ENCODE measurements at regions not wholly inside any gene's neighbourhood (a gene's known extent, or its start where the extent isn't known, plus 50 kb on each side); places are given as distances from the start of the nearest gene placed in this dataset.

- DNase-seq (ENCODE audit: low read depth) = no peak
- no peak overlapping the region for H3K4me3 ChIP-seq (ENCODE audit: low read depth, low read length)
- TF ChIP-seq, protein P1, sequence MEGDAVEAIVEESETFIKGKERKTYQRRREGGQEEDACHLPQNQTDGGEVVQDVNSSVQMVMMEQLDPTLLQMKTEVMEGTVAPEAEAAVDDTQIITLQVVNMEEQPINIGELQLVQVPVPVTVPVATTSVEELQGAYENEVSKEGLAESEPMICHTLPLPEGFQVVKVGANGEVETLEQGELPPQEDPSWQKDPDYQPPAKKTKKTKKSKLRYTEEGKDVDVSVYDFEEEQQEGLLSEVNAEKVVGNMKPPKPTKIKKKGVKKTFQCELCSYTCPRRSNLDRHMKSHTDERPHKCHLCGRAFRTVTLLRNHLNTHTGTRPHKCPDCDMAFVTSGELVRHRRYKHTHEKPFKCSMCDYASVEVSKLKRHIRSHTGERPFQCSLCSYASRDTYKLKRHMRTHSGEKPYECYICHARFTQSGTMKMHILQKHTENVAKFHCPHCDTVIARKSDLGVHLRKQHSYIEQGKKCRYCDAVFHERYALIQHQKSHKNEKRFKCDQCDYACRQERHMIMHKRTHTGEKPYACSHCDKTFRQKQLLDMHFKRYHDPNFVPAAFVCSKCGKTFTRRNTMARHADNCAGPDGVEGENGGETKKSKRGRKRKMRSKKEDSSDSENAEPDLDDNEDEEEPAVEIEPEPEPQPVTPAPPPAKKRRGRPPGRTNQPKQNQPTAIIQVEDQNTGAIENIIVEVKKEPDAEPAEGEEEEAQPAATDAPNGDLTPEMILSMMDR (IDR thresholded peaks at IDR 0.05; ENCODE audit: low read depth, low read length, missing control alignments) = no peak
These were observed 270.9 kb downstream of the CYLC2 start for GRCh38 chr9:103266064-103266463.

DNA sequence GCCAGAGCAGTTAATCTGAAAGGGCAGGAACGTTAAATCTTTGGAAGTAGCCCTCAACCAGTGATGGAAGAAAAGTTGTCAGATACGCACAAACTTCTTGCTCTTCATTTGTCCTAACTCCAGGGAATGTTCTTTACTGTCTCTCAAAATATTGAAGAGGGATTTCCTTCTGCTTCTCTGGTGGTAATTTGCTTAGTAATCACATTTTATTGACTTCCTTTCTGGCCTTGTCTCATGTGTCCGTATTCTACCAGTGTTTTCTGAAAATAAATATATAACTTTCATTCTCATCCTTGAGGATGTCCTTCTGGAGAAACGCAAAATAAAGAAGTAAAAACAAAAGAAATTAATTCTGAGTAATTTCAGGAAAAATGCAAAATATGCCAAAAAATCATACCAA lies 282.1 kb downstream of the CYLC2 start:
- H3K4me3 ChIP-seq (ENCODE audit: low read depth, low read length) = no peak overlapping the region
- no peak for DNase-seq (ENCODE audit: low read depth)
- TF ChIP-seq, protein P1 (IDR thresholded peaks at IDR 0.05; ENCODE audit: low read depth, low read length, missing control alignments) = no peak

DNA sequence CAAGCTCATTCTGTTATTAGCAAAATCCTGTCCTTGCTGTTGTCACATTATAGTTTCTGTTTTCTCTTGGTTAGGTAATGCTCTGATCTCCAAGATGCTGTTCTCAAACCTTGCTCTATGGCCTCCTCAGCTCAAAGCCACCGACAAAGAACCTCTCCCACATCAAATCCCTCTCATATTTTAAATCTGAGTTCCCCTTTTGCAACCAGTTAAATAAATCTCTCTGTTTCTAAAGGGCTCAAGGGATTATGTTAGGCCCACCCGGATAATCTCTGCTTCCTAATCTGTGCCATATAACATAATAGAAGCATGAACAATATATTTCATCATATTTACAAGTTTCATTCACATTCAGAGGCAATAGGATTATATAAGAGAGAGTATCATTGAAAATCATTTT lies 286.0 kb downstream of the CYLC2 start:
- no peak overlapping the region for H3K4me3 ChIP-seq (ENCODE audit: low read depth, low read length)
- DNase-seq (ENCODE audit: low read depth) = no peak
- TF ChIP-seq, protein P1 (IDR thresholded peaks at IDR 0.05; ENCODE audit: low read depth, low read length, missing control alignments) = no peak

GRCh38 chr9:103287361-103287760 lies 292.2 kb downstream of the CYLC2 start:
- no peak for DNase-seq (ENCODE audit: low read depth)
- TF ChIP-seq, protein P1 (IDR thresholded peaks at IDR 0.05; ENCODE audit: low read depth, low read length, missing control alignments) = no peak
- no peak overlapping the region for H3K4me3 ChIP-seq (ENCODE audit: low read depth, low read length)

GRCh38 chr9:103296189-103296588 lies 301.1 kb downstream of the CYLC2 start:
- DNase-seq (ENCODE audit: low read depth) = no peak
- no peak overlapping the region for H3K4me3 ChIP-seq (ENCODE audit: low read depth, low read length)
- TF ChIP-seq, protein P1 (IDR thresholded peaks at IDR 0.05; ENCODE audit: low read depth, low read length, missing control alignments) = no peak

- TF ChIP-seq, protein P1 (IDR thresholded peaks at IDR 0.05; ENCODE audit: low read depth, low read length, missing control alignments) = no peak
- H3K4me3 ChIP-seq (ENCODE audit: low read depth, low read length) = no peak overlapping the region
- no peak for DNase-seq (ENCODE audit: low read depth)
These were observed 305.9 kb downstream of the CYLC2 start for GRCh38 chr9:103301051-103301450.

DNA sequence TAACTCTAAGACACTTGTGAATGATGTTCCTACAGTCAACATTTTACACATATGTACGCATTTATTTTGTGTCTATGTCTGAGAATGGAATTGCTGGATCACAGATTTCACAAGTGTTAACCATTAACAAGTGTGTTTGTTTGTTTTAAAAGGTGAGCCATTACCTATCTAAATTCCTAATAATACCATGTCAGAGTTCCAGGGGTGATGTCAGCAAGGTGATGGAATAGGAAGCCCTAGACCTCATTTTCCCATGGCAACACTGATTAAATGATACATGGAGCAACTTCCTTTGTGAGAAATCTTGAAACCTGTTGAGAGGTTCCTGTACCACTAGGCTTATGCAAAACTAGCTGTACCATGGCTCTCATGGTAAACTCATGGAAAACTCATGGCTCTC lies 309.7 kb downstream of the CYLC2 start:
- TF ChIP-seq, protein P1 (IDR thresholded peaks at IDR 0.05; ENCODE audit: low read depth, low read length, missing control alignments) = no peak
- no peak overlapping the region for H3K4me3 ChIP-seq (ENCODE audit: low read depth, low read length)
- no peak for DNase-seq (ENCODE audit: low read depth)

Measured in GM12864 (cell line).